GM19099 (cell line): ENCODE measurements at regions not wholly inside any gene's neighbourhood (a gene's known extent, or its start where the extent isn't known, plus 50 kb on each side); places are given as distances from the start of the nearest gene placed in this dataset.

Experiments
- POLR2A ChIP-seq: IDR thresholded peaks from 3 replicates; pipeline ENCODE4 v1.6.1; 2011; ENCODE audit warnings: low read depth; ENCODE audit not compliant: insufficient read length; ENCODE audit errors: extremely low read depth

GRCh38 chr1:4117196-4117595 is 217.1 kb upstream of the C1orf174 start:
- no peak for TF ChIP-seq POLR2A

- no peak for TF ChIP-seq POLR2A
These were observed 218.9 kb upstream of the C1orf174 start for GRCh38 chr1:4118746-4119515.

- TF ChIP-seq POLR2A = no peak
These were observed 219.6 kb upstream of the C1orf174 start for GRCh38 chr1:4119516-4120220.

GRCh38 chr1:4120557-4121292 is 220.7 kb upstream of the C1orf174 start:
- TF ChIP-seq POLR2A = no peak

GRCh38 chr1:4121293-4121684 is 221.2 kb upstream of the C1orf174 start:
- TF ChIP-seq POLR2A = no peak

- no peak for TF ChIP-seq POLR2A
These were observed 221.9 kb upstream of the C1orf174 start for GRCh38 chr1:4121834-4122512.

- TF ChIP-seq POLR2A = no peak
These were observed 222.6 kb upstream of the C1orf174 start for GRCh38 chr1:4122513-4123160.

GRCh38 chr1:4124631-4125145 is 224.6 kb upstream of the C1orf174 start:
- no peak for TF ChIP-seq POLR2A

GRCh38 chr1:4126251-4126650 is 226.2 kb upstream of the C1orf174 start:
- no peak for TF ChIP-seq POLR2A

- TF ChIP-seq POLR2A = no peak
These were observed 226.9 kb upstream of the C1orf174 start for GRCh38 chr1:4126731-4127591.

GRCh38 chr1:4127592-4128140 is 227.6 kb upstream of the C1orf174 start:
- no peak for TF ChIP-seq POLR2A

- TF ChIP-seq POLR2A = no peak
These were observed 228.5 kb upstream of the C1orf174 start for GRCh38 chr1:4128616-4129015.

GRCh38 chr1:4129693-4130092 is 229.6 kb upstream of the C1orf174 start:
- no peak for TF ChIP-seq POLR2A
